Activated CD4-positive, alpha-beta memory T cell treated with anti-CD3 and anti-CD28 coated beads for 36 hours (primary cell): ENCODE measurements at regions not wholly inside any gene's neighbourhood (a gene's known extent, or its start where the extent isn't known, plus 50 kb on each side); places are given as distances from the start of the nearest gene placed in this dataset.

Source experiments
- CTCF ChIA-PET: fragments of 350-600 bp; sonication (Branson Sonifier 250); formaldehyde crosslinking; loops from one replicate; lab custom pipeline; 2021; ENCODE audit warnings: antibody characterized with exemption, inconsistent platforms; lab: Charles Lee
- POLR2A ChIA-PET: fragments of 350-600 bp; sonication (Branson Sonifier 250); formaldehyde crosslinking; loops from one replicate; lab custom pipeline; 2021; ENCODE audit warnings: antibody characterized with exemption; lab: Charles Lee
- DNase-seq: peaks from one replicate; pipeline ENCODE4 v3.0.0-alpha.2; 2020
- H3K27ac Mint-ChIP-seq: one replicate; pipeline ENCODE4 v1.8.0; 2021; ENCODE audit warnings: mixed read lengths
- H3K27me3 Mint-ChIP-seq: one replicate; pipeline ENCODE4 v1.8.0; 2021; ENCODE audit warnings: mixed read lengths
- H3K36me3 Mint-ChIP-seq: one replicate; pipeline ENCODE4 v1.8.0; 2021; ENCODE audit warnings: mixed read lengths
- H3K4me1 Mint-ChIP-seq: one replicate; pipeline ENCODE4 v1.8.0; 2021; ENCODE audit warnings: low read depth, mixed read lengths
- H3K4me3 Mint-ChIP-seq: one replicate; pipeline ENCODE4 v1.8.0; 2021; ENCODE audit warnings: mild to moderate bottlenecking, mixed read lengths
- H3K9me3 Mint-ChIP-seq: one replicate; pipeline ENCODE4 v1.8.0; 2021; ENCODE audit warnings: mixed read lengths
- intact Hi-C: fragments of 100-400 bp; cut with micrococcal nuclease; formaldehyde crosslinking; loops from one replicate; pipeline ENCODE4 v1.15.1; 2023

GRCh38 chr20:23273776-23274175 is 76.8 kb upstream of the NXT1 start:
- Mint-ChIP-seq H3K4me1 (no peaks in the 10 kb centered on the region), H3K9me3 (peaks cover 10% of the 10 kb centered on the region), H3K4me3 (no peak overlapping the region), H3K36me3 (no peaks in the 10 kb centered on the region), H3K27me3 (peaks cover 1% of the 10 kb centered on the region), H3K27ac (no peak overlapping the region)
- no peak for DNase-seq
- POLR2A ChIA-PET, result no interaction called here
- intact Hi-C loops, result no loop called here
- CTCF ChIA-PET, result no interaction called here

GRCh38 chr20:23272176-23273029 is 78.2 kb upstream of the NXT1 start:
- H3K36me3 Mint-ChIP-seq, result no peaks in the 10 kb centered on the region
- CTCF ChIA-PET, result no interaction called here
- no peak for DNase-seq
- no peaks in the 10 kb centered on the region for H3K4me1 Mint-ChIP-seq
- H3K9me3 Mint-ChIP-seq, result peaks cover 14% of the 10 kb centered on the region
- H3K4me3 Mint-ChIP-seq, result no peak overlapping the region
- intact Hi-C loops, result no loop called here
- H3K27ac Mint-ChIP-seq, result no peak overlapping the region
- H3K27me3 Mint-ChIP-seq, result peaks cover 1% of the 10 kb centered on the region
- POLR2A ChIA-PET, result no interaction called here

GRCh38 chr20:23270382-23270911 is 80.1 kb upstream of the NXT1 start:
- no peak for DNase-seq
- no peak overlapping the region for H3K27ac Mint-ChIP-seq
- H3K4me3 Mint-ChIP-seq, result no peak overlapping the region
- H3K9me3 Mint-ChIP-seq, result peaks cover 14% of the 10 kb centered on the region
- intact Hi-C loops, result no loop called here
- H3K36me3 Mint-ChIP-seq, result no peaks in the 10 kb centered on the region
- POLR2A ChIA-PET, result no interaction called here
- CTCF ChIA-PET, result no interaction called here
- H3K27me3 Mint-ChIP-seq, result no peaks in the 10 kb centered on the region
- H3K4me1 Mint-ChIP-seq, result no peaks in the 10 kb centered on the region

- no peak overlapping the region for H3K4me3 Mint-ChIP-seq
- intact Hi-C loops, result no loop called here
These were observed 80.6 kb upstream of the NXT1 start for GRCh38 chr20:23269954-23270353.

GRCh38 chr20:23268792-23269354 is 81.7 kb upstream of the NXT1 start:
- H3K27ac Mint-ChIP-seq, result no peak overlapping the region
- no peaks in the 10 kb centered on the region for H3K36me3 Mint-ChIP-seq
- no peaks in the 10 kb centered on the region for H3K4me1 Mint-ChIP-seq
- no peak overlapping the region for H3K4me3 Mint-ChIP-seq
- H3K9me3 Mint-ChIP-seq, result peaks cover 16% of the 10 kb centered on the region
- POLR2A ChIA-PET, result no interaction called here
- DNase-seq, result no peak
- no peaks in the 10 kb centered on the region for H3K27me3 Mint-ChIP-seq
- CTCF ChIA-PET, result no interaction called here
- intact Hi-C loops, result no loop called here

More at GRCh38 chr20:23269954-23270353, 80.6 kb upstream of the NXT1 start:
- peaks cover 14% of the 10 kb centered on the region for H3K9me3 Mint-ChIP-seq
- DNase-seq, result no peak
- H3K36me3 Mint-ChIP-seq, result no peaks in the 10 kb centered on the region
- H3K4me1 Mint-ChIP-seq, result no peaks in the 10 kb centered on the region
- POLR2A ChIA-PET, result no interaction called here
- CTCF ChIA-PET, result no interaction called here
- H3K27me3 Mint-ChIP-seq, result no peaks in the 10 kb centered on the region
- no peak overlapping the region for H3K27ac Mint-ChIP-seq

- Mint-ChIP-seq H3K4me3 (no peak overlapping the region), H3K27me3 (no peaks in the 10 kb centered on the region), H3K9me3 (peaks cover 23% of the 10 kb centered on the region), H3K27ac (no peak overlapping the region), H3K36me3 (no peaks in the 10 kb centered on the region), H3K4me1 (no peaks in the 10 kb centered on the region)
- intact Hi-C loops, result no loop called here
- ChIA-PET POLR2A (no interaction called here), CTCF (no interaction called here)
- no peak for DNase-seq
These were observed 82.7 kb upstream of the NXT1 start for GRCh38 chr20:23267909-23268308.

GRCh38 chr20:23266530-23267398 is 83.8 kb upstream of the NXT1 start:
- no peaks in the 10 kb centered on the region for H3K4me1 Mint-ChIP-seq
- POLR2A ChIA-PET, result no interaction called here
- peaks cover 23% of the 10 kb centered on the region for H3K9me3 Mint-ChIP-seq
- intact Hi-C loops, result no loop called here
- H3K4me3 Mint-ChIP-seq, result no peak overlapping the region
- no peaks in the 10 kb centered on the region for H3K36me3 Mint-ChIP-seq
- H3K27me3 Mint-ChIP-seq, result no peaks in the 10 kb centered on the region
- CTCF ChIA-PET, result no interaction called here
- H3K27ac Mint-ChIP-seq, result no peak overlapping the region
- DNase-seq, result no peak

- Mint-ChIP-seq H3K36me3 (no peaks in the 10 kb centered on the region), H3K27ac (no peak overlapping the region), H3K27me3 (no peaks in the 10 kb centered on the region), H3K4me3 (no peak overlapping the region), H3K4me1 (no peaks in the 10 kb centered on the region), H3K9me3 (peaks cover 23% of the 10 kb centered on the region)
- CTCF ChIA-PET, result interaction anchor here (0.6 kb wide), 1 partner anchor 214 kb away, joined by 3 read pairs; no protein-coding TSS in a partner anchor
- no peak for DNase-seq
- POLR2A ChIA-PET, result no interaction called here
- intact Hi-C loops, result no loop called here
These were observed 85.4 kb upstream of the NXT1 start for GRCh38 chr20:23265226-23265625.

GRCh38 chr20:23264545-23264944 is 86.0 kb upstream of the NXT1 start:
- intact Hi-C loops, result no loop called here
- Mint-ChIP-seq H3K9me3 (peaks cover 21% of the 10 kb centered on the region), H3K4me1 (no peaks in the 10 kb centered on the region), H3K36me3 (no peaks in the 10 kb centered on the region), H3K4me3 (no peak overlapping the region), H3K27me3 (no peaks in the 10 kb centered on the region), H3K27ac (no peak overlapping the region)
- ChIA-PET POLR2A (no interaction called here), CTCF (no interaction called here)
- no peak for DNase-seq

GRCh38 chr20:23260181-23260840 is 90.3 kb upstream of the NXT1 start:
- no peak overlapping the region for H3K27ac Mint-ChIP-seq
- intact Hi-C loops, result no loop called here
- ChIA-PET POLR2A (no interaction called here), CTCF (interaction anchor here (0.6 kb wide), 1 partner anchor 64 kb away, joined by 3 read pairs; no protein-coding TSS in a partner anchor)
- DNase-seq, result no peak
- H3K4me3 Mint-ChIP-seq, result no peak overlapping the region
- peaks cover 2% of the 10 kb centered on the region for H3K27me3 Mint-ChIP-seq
- no peaks in the 10 kb centered on the region for H3K4me1 Mint-ChIP-seq
- H3K36me3 Mint-ChIP-seq, result no peaks in the 10 kb centered on the region
- peaks cover 9% of the 10 kb centered on the region for H3K9me3 Mint-ChIP-seq

GRCh38 chr20:23258747-23259121 is 91.9 kb upstream of the NXT1 start:
- Mint-ChIP-seq H3K36me3 (no peaks in the 10 kb centered on the region), H3K4me1 (no peaks in the 10 kb centered on the region), H3K9me3 (peaks cover 6% of the 10 kb centered on the region), H3K27ac (no peak overlapping the region), H3K4me3 (no peak overlapping the region), H3K27me3 (peaks cover 6% of the 10 kb centered on the region)
- no peak for DNase-seq
- intact Hi-C loops, result no loop called here
- POLR2A ChIA-PET, result no interaction called here
- CTCF ChIA-PET, result interaction anchor here (0.7 to 1.1 kb wide), 2 partner anchors 23 to 162 kb away, joined by 3 to 4 read pairs; no protein-coding TSS in a partner anchor
